Transverse colon (tissue), 4 donors: ENCODE measurements at regions not wholly inside any gene's neighbourhood (a gene's known extent, or its start where the extent isn't known, plus 50 kb on each side); places are given as distances from the start of the nearest gene placed in this dataset.

Experiments
- CTCF ChIP-seq, 5 experiments: fragments of 200-600 bp in 3 of 5; fragments of 450-650 bp in 2 of 5; sonication (generic) in 3 of 5; IDR thresholded peaks; 1 replicate in 2 of 5; 2 replicates in 3 of 5; pipeline ENCODE4 v1.5.1; 2016 to 2017; ENCODE audit warnings: antibody characterized with exemption in 5 of 5, inconsistent platforms in 3 of 5, mild to moderate bottlenecking in 2 of 5, moderate library complexity in 1 of 5
- EP300 ChIP-seq: sonication (generic); formaldehyde crosslinking; IDR thresholded peaks from one replicate; pipeline ENCODE4 v1.6.1; 2017; ENCODE audit warnings: antibody characterized with exemption, low read depth
- POLR2A ChIP-seq: fragments of 450-650 bp; IDR thresholded peaks from one replicate; pipeline ENCODE4 v1.6.1; 2016; ENCODE audit warnings: antibody characterized with exemption, mild to moderate bottlenecking, moderate library complexity
- POLR2AphosphoS5 ChIP-seq, 3 donors: sonication (generic); formaldehyde crosslinking; IDR thresholded peaks; one replicate each; pipeline ENCODE4 v1.6.1; 2016; ENCODE audit warnings: antibody characterized with exemption in 3 of 3

DNA sequence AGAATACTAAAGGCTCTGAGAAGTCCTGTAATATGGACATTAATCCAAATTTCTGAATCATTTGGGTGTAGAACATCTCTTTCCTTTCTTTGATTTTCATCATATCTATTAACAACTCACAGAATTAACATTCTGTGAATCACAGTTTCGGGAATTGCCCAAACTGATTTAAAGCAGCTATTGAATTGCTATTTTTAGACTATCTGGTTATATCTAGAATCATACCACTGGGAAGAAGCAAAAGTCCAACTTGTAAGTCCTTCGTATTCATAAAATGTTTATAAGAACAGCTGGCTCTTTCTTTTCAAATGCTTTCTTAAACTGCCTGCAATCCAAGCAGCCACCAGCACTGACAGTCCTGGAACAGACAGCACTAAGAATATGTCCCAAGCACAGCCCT is 733.0 kb downstream of the NTRK3 start:
- TF ChIP-seq CTCF (IDR thresholded peaks at IDR 0.05) (no peak), POLR2AphosphoS5 (IDR thresholded peaks at IDR 0.05) (no peak), POLR2A (no peak), EP300 (no peak)
